ENCODE measurements at regions not wholly inside any gene's neighbourhood (a gene's known extent, or its start where the extent isn't known, plus 50 kb on each side); places are given as distances from the start of the nearest gene placed in this dataset.

DNA sequence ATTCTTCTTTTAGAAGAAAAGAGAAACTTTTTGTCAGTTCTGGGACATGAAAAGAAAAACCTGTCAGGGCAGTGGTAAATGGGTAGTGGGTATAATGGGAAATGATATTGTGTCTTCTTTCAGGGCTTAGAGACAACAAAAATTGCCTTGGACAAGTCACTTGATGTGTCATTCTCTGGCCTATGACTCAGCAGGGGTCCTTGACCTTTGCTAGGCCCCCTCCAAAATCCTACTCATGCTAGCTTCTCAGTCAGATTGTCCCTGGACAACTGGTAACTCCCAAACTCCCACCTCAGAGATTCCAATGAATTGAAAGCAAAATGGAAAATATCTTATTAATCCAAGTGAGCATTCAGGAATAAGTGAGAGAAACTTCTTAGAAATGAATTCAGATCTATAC is 258.8 kb upstream of the SPRY2 start:
- no peak for DNase-seq

DNA sequence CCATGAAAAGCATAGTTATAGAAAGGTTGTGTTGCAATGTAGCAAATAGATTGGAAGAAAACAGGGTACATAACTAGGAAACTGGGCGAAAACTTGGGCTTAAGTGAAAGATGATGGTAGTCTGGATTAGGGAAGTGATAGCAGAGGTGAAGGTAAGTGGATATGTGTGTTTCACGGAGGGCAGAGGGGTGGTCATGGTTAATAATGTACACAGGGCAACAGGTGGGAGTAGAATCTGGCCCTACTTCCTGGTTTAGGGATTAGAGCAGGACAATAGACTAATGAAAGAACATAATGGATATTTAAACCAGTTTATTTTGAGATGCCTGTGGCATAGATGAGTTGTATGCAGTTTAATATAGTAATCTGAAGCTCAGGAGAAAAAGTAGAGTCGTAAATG is 257.3 kb upstream of the SPRY2 start:
- DNase-seq, result no peak

DNA sequence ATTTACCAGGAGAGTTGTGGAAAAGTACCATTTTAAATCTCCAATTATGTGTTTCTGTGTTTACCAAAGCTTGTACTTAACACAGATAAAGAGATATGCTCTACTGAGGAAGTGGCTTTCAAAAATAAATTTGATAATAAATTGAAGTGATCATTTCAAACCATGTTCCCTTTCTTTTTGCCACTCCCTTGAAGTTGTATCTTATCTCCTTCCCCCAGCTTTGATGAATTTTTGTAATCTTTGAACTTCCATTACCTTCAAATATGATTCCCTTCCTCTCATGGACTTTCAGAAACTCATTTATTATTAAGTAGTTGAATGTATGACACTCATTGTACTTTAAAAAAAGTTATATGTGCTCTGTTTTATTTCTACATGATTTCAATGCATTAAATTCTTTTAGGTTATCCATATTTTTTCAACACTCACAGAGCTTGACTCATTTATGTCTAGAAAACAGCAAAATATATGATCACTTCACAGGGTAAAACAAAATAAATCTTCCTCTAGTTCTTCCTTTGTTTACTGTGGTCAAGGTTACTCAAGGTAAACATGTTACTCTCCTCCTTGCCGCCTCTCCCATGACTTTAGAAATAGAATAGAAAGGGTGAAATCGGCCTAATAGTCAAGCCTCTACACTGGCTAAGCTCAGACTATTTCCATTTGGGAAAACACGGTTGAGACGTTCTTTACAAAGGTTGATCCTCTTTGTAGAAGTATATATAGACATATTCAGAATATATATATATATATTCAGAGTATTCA is 251.2 kb upstream of the SPRY2 start:
- no peak for DNase-seq

DNA sequence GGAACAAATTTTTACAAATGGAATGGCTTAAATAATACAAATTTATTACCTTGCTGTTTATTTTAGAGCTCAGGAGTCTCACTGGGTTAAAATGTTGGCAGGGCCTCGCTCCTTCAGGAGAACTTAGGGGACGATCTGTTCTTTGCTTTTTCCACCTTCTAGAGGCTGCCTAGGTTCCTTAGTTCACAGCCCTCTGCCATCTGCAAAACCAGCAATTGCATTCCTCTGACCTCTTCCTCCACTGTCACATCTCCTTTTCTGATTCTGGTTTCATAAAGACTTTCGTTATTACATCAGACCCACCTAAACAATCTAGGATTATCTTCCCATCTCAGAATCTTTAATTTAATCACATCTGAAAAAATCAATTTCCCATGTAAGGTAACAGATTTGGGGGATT is 249.6 kb upstream of the SPRY2 start:
- DNase-seq, result no peak

DNA sequence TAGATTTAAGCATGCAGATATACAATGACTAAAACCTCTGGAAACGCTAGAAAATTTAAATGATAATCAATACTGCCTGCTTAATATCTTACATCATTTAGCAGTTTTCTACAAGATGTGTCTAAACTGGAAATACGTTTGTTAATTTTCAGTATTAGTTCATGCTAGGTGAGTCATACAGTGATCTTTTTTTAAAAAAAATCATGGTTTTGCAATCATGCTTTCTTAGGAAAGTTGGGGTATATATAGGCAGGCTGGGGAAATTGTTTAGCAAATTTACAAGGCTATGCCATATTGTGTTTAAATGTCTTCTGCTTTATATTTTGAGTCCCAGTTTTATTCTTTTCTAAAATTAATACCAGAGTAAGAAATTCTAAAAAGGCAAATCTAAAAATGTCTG is 245.4 kb upstream of the SPRY2 start:
- DNase-seq, result no peak

DNA sequence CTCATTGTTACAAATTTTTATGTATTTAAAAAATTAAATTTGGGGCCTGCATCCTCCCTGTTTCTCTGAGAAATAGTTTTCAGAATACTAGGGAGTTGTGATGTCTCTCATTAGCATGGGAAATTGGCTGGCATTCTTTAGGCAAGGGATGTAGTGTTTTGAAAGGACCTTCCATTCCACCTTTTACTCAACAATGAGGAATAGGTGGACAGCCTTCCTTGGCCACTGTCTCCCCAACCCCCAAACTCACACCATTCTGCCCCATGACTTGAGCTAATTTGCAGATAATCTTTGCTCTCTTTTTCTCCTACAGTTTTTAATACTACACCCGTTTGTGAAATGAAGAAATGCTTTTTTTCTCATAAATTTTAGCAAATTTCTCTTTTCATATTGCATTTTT is 244.6 kb upstream of the SPRY2 start:
- DNase-seq, result no peak

DNA sequence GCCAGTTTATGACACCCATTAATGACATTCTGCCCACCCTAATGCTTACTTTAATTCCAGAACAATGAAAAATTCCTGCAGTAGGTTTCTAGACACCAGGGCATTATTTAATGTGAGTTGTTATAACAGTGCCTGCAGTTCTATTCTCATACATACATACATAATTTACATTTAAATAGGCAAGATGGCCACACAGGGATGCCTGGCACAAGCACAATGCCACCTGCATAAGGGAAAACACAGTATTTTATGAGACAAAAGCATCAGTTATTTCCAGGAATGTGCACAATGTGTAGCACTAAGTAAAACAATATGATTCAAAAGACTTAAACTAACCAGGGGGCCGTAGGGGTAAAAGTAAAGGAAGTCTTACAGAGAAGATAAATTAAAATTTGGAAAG is 243.9 kb upstream of the SPRY2 start:
- DNase-seq, result no peak

DNA sequence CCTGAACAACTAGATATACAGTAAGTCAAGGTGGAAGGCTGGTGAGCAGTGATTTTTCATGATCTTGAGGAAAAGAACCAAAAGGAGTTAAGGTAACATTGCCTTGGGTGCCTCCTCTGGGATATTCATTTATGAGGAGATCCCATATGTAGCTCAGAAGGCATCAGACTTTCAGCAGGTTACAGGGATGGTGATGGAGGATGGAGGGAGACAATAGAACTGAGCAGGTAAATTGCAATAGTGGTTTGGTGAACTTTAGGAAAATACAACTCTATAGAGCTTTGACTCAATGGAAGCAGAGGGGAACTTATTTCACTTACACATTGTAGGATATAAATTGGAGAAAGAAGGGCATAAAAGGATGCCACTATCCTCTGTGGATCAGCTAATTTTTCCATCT is 243.4 kb upstream of the SPRY2 start:
- DNase-seq, result no peak

DNA sequence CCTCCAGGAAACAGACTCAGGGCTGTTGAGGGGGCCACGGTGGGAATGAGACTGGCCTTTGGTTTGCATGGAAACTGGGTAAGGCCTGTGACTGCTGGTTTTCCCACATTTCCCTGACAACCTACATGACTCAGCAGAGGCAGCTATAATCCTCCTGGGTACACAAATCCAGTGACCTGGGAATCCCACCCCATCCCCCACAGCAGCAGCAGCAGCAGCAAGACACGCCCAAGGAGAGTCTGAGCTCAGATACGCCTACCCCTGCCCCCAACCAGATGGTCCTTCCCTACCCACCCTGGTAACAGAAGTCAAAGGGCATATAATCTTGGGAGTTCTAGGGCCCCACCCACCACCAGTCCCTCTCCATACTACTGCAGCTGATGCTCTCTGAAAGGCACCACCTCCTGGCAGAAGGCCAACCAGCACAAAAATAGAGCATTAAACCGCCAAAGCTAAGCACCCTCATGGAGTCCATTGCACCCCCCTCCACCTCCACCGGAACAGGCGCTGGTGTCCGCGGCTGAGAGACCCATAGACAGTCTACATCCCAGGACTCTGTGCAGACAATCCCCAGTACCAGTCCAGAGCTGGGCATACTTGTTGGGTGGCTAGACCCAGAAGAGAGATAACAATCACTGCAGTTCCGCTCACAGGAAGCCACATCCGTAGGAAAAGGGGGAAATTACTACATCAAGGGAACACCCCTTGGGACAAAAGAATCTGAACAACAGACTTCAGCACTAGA is 237.2 kb upstream of the SPRY2 start:
- DNase-seq, result no peak

DNA sequence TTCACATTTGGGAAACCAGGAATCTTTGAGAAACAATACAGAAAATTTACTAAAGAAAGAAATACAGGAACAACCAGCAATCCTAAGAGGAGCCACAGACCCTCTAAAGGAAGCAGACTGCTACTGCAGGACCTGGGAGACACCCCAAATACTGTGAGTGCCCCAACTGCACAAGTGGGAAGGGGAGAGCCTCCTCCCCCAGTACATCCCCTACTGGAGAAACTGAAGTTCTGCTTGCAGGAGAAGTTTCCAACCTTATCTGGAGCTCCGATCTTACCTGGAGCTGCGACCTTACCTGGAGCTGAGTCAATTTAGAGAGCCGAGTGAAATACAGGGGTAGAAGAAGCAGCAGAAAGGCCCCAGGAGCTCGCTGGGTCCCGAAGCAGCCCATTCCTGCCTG is 236.4 kb upstream of the SPRY2 start:
- DNase-seq, result no peak

DNA sequence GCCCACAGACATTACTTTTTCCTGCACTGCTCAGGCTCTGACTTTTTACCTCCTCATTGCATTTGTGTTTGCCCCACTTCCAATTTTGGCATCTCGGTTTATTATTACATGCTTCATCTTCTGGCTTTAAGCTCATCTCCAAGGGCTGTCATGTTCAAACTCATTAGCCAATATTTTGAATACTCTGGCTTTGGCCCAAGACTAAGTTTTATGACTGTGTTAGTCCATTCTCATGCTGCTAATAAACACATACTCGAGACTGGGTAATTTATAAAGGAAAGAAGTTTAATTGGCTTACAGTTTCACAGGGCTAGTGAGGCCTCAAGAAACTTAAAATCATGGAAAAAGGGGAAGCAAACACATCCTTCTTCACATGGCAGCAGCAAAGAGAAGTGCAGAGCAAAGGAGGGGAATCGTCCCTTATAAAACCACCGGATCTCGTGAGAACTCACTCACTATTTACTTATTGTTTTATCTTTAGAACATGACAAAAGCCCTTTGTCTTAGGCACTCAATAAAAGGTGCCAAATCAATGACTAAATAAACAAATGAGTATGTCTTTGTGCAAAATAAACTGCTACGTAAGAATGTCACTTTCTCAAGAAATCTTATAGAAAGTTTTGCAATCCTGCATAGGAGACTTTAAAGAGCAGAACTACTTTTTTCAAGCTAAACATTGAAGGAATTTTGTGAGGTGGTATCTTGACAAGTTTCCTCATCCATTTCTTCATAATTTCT is 233.4 kb upstream of the SPRY2 start:
- DNase-seq, result no peak

DNA sequence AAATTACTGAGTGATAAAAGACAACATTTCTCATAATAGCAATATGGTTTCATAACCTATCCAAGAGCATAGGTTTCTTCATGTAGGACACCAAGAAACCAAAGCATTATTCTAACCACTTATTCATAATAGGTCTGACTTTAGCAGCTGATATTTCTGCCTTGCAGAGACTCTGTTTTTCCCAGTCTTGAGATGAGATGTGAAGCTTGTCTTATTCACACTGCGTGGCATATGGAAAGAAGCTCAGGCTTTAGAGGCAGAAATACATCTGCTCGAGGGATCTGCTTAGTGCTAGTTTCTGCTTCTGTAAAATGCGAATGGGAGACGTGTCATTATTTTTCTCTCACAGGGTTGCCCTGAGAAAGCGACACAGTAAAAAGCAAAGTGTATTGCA is 232.0 kb upstream of the SPRY2 start:
- no peak for DNase-seq

DNA sequence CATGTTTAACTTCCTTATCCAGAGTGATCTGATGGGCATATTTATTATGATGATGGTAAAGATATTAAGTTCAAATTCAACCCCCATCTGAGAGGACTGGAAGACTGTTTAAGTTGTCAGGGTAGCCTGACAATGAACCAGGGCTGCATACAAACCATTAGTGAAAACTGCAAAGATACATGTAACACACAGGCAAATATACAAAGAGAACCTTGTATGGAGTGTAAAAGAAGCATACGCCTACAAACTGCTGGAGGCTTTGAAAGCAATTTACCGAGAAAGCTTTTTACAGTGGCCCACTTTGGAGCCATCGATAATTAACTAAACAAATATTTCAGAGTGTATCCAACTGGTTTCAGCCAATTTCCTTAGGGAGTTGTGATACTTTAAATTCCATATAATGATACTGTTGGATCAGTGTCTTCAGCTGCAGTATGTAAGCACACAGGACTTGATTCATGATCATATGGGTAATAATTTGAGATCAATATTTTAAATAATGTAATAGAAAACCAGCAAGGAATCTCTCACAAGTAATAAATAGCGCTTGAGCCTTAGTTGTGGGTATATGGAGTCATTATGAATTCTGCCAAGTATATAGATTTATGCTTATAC is 231.5 kb upstream of the SPRY2 start:
- DNase-seq, result peak; percentile 30

DNA sequence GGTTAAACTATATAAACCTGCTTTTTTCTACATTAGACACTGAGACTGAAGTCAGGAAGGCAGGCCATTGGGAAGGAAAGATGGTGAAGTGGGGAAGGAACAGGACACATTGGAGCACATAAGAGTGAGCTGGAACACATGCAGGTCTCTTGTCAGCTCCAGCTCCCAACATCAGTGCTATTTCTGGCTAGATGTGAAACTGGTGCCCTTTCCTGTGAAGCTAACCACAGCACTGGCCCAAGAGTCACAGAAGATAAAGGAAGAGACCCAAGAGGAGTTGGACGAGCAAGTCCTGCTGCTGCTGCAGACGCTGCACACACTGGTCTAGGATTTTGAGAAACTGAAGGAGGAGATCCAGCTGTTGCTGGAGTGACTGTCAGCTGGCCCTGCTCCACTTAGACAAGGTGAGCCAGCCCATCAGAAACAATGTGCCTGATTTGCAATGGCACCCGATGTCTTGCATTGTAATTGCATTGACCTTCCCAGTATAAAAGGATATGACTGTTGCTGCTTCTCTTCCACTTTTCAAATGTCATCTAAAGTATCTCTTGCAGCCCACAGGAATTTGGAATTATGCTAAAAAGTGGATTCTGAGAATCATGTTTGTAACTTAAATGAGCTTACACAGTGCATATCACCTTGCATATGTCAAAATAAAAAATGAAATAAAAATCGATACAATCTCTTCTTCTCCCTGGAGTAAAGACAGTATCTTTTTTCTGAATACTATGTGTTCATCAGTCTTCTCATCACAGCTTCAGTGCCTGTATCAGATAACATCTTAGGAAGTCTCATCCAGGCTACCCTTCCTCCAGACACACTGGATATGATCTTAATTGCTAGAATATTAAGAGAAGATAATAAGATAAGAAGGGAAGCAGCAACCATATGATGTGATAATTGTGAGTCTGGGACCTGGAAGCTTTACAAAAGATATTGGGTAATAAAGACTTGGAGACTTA is 230.7 kb upstream of the SPRY2 start:
- no peak for DNase-seq

DNA sequence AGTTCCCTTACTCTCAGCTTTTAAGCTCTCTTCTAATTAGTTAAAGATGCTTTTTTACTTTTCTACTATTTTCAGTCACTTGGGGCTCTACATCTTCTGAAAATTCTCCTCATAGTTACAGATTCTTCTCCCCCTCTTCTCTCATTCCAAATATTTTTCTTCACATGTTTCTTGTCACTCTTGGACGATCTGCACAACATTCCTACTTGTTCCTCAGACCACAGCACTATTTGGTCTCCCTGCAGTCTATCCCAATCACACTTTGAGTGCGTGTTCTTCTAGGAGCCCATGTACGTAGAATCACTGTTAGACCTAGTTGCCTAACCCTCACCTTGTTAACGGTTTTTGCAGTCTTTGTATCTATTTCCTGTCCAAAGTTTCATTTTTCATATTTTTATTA is 222.5 kb upstream of the SPRY2 start:
- DNase-seq, result no peak

DNA sequence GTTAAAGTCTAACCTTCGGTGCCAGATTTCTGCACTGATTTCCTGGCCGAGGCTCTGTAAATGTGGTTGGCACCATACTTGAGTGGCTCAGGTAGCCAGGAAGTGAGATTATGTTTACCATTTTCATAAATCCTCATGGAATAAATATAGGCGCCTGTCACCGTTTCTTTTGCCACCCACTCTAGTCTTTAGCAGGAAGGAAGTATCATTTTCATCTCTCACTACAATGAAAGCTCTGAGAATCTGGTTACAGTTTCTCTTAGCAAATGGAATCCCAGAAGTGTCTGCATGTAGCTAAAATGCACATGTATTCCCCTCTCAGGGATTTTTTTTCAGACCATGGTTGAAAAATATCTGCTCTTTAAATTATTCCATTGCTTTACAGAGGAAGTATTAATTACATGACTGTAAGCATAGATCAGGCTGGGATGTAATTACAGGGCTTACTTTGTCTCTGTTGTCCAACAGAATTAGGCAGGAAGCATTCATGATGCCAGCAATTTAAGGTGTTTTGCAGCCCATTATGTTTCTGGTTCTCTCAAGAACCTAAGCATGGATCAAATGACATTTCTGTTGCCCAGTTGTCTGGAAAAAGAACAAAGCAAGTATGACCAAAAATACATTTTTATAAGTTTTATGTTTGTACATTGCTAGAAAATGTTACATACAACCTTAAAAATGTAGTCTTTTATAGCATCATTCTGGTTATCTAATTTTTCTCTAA is 221.7 kb upstream of the SPRY2 start:
- peak; percentile 63 for DNase-seq

DNA sequence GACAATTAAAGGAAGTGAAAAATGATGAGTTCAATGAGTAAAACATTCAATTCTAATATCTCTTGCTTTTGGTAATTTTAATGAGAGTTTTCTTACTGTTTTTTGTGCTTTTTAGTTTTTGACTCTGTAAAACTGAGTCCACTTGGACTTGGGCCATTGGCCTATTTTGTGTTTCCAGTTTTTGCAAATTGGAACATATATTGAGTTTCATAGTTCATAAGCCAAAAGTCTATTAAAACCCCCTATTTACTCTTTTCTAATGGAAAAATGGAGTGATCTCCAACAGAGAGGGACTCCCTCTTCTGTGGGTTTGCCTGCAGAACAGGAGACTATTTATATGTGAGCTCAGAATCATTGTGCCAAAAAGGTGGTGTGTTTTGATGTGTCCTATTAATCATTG is 219.7 kb upstream of the SPRY2 start:
- no peak for DNase-seq

DNA sequence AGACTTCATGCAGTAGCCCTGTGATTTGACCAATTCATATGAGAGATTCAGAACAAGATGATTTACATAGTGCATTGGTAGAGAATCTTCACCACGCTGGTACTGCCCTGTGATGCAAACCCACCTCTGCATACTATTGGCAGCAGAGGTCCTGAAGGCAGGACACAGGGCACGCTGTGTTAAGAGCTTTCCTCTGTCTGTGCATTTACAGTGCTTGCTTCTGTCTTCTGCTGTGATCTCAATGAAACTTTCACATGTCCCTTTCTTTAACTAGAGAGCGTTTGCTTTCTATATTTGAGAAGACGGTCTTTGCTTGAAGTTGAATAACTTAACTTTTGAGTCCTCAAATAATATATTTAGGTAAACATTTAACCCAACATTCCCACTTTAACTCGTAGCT is 219.0 kb upstream of the SPRY2 start:
- DNase-seq, result no peak

DNA sequence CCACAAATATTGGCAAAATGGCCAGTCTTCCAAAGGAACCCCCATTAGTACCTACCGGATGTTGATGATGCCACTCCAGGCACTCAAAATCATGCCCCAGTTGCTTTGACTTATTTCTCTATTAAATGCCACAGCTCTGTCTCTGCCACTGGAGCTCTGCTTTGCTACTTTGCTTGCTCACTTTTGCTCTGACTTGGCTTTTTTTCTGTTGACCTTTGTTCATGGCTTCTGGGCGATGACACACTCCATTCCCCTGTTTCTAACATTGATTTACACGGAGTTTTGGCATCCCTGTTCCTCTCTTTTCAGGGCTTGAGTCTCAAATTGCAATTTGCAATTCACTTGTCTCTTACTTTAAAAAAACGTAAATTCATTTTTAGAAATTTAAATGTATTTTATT is 217.1 kb upstream of the SPRY2 start:
- DNase-seq, result no peak

DNA sequence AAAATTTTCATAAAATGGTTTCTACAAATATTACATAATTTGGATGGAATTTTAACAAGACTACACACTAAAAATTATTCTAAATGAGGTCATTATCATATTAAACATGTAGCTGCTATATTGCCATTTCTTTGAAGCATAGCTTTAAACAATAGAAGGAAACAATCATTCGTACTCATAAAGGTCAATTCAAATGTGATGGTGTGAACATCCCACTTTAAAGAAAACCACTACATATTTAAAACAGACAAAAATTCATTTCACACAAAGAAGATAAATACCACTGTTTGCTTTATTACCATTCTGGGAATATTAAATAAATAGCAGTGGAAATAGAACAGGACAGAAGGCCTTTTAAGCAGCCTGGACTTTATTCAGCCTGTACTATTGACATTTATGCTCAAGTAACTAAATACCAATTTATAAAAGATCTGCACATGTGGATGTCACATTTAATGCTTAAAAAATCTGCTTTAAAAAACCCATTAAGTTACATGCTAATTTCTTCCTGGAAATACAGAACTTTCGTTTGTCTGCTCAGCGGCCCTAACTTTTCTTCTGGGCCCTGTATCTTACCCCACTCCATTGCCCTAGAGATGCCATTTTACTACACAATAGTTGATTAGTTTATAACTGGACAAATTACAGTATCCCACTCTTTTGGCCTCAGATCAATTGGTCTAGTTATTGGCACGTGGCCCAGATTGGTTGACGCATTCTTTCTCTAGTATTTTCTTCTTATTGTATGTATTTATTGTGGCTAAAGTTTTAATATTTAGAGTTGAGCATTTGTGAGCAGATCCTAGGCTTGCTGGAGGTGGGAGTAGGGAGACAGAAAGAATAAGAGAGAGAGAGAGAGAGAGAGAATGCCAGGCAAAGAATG is 215.1 kb upstream of the SPRY2 start:
- no peak for DNase-seq

Measured in COR-L47 (cell line).